HG03558 (cell line): ENCODE measurements at regions not wholly inside any gene's neighbourhood (a gene's known extent, or its start where the extent isn't known, plus 50 kb on each side); places are given as distances from the start of the nearest gene placed in this dataset.
"Not testable (repeated sequence)": the region's sequence is repeated elsewhere in the genome, so short reads cannot be mapped to it uniquely, and the experiment has no call there.

Source experiments
- ATAC-seq: cut with Tn5 transposase; IDR thresholded peaks from one replicate; pipeline ENCODE4 v1.9.1; 2021; ENCODE audit warnings: moderate number of reproducible peaks; ENCODE audit not compliant: unreplicated experiment; ENCODE audit errors: extremely low read depth

- ATAC-seq, result no peak
These were observed 460.1 kb downstream of the MED13L start for GRCh38 chr12:115817389-115817788.

GRCh38 chr12:115815924-115816323, 461.6 kb downstream of the MED13L start:
- ATAC-seq, result no peak

DNA sequence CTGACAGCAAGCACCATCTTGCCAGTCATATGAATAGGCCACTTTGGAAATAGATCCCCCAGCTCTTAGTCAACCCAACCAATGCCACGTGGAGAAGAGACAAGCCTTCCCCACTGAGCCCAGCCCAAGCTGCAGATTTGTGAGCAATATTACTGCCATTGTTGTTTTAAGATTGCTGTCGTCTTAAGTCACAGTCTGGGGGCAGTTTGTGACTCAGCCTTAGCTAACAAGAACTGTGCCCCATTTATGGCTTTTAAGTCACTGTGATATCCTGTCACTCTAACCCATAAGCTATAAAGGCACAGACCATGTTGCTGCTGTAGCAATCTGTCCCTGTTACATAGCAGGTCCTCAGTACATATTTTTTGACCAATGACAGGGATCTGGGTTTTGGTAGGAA, 464.2 kb downstream of the MED13L start:
- ATAC-seq, result no peak

DNA sequence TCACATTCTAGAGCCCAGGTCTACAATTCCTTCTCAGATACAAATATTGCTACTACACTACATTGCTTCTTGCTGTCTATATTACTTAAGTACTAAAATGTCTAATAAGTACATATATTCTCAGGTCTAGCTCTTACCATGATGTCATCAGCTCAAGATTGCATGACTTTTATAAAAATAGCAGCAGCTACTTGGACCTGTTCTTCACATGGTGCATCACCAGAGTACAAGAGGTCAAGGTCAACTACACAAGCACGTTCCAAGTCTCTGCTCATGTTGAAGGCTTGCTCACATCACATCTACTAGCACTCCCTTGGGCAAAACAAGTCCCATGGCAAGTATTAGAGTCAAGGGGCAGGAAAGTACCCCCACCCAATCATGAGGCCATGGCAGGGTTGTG, 465.6 kb downstream of the MED13L start:
- ATAC-seq, result no peak

- ATAC-seq, result no peak
These were observed 466.4 kb downstream of the MED13L start for GRCh38 chr12:115811045-115811444.

GRCh38 chr12:115810122-115810901, 467.2 kb downstream of the MED13L start:
- ATAC-seq, result no peak

- no peak for ATAC-seq
These were observed 471.5 kb downstream of the MED13L start for GRCh38 chr12:115806000-115806399.

DNA sequence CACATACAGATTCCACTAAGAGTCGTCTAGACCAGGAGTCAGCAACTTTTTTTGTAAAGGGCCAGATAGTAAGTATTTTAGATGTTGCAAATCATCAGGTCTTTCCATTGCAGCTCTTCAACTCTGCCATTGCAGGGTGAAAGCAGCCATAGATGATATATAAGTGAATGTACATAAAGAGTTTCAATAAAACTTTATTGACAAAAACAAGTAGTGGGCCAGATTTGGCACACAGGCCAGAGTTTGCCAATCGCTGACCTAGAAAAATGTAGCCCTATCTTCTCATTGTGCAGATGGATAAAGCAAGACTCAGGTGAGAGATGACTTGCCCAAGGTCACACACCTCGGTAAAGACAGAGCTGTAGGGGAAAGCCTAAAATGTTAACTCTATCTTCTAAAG, 474.7 kb downstream of the MED13L start:
- no peak for ATAC-seq

GRCh38 chr12:115801871-115802270, 475.6 kb downstream of the MED13L start:
- no peak for ATAC-seq

- ATAC-seq, result no peak
These were observed 477.9 kb downstream of the MED13L start for GRCh38 chr12:115799610-115800009.

GRCh38 chr12:115798309-115798917, 479.1 kb downstream of the MED13L start:
- no peak for ATAC-seq

DNA sequence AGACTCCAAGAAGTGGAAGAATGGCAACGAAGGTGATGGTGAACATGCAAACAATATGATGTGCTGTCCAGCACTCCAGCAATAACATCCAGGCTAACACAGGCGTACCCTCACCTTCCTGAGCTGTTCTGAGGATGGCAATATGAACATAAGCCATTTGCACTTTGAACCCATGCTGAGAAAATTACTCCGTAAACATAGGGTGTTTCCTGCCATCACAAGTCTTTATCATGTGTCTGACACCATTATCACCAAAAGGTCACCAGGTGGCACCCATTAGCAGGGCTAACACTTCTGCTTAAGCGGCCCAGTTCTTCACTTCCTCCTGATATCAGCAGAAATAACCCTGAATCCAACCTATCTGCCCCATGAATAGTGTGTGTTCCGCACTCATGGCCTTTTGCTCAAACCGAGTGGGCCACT, 482.8 kb downstream of the MED13L start:
- no peak for ATAC-seq

DNA sequence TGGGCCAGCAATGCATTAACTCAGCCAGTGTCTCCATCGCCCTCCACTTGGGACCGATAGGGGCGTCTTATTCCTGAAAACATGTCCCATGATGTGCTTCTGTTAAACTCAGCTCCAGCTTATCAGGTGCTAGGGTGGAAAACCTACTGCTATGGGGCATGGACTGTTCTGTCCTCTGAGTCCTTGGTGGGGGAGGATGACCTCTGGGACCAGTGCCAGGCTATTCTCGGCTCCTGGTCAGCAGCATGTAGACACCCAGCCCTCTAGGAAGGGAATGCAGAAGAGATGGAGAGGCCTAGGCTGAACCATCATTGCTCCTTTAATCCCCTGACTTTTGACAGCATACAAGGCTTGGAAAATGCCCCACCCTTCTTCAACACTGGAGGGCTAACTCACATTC, 486.2 kb downstream of the MED13L start:
- ATAC-seq, result no peak

DNA sequence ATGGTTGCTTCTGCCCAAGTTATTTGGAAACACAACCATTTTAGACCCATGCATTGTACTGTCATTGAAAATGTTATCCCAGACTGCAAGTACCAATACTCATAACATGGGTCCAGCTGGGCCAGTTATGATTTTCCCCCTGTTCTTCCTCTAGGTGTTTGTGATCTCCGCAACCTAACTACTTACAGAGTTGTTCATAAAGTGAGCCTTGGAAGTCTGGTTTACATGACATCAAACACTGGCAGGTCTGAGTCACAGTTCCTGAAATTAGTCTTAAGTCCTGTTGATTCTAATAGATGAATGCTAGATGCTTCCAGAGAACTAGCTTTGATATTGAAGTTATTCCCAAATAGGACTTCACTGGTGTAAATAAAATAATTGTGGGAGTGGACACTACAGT, 487.0 kb downstream of the MED13L start:
- no peak for ATAC-seq

DNA sequence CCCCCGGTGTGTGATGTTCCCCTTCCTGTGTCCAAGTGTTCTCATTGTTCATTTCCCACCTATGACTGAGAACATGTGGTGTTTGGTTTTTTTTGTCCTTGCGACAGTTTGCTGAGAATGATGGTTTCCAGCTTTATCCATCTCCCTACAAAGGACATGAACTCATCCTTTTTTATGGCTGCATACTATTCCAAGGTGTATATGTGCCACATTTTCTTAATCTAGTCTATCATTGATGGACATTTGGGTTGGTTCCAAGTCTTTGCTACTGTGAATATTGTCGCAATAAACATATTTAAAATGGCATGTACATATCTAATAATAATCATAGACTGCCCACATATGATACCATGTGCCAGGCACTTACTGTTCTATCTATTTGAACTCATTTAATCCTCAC, 491.0 kb downstream of the MED13L start:
- ATAC-seq, result not testable (repeated sequence)

- no peak for ATAC-seq
These were observed 491.9 kb downstream of the MED13L start for GRCh38 chr12:115785548-115785947.

DNA sequence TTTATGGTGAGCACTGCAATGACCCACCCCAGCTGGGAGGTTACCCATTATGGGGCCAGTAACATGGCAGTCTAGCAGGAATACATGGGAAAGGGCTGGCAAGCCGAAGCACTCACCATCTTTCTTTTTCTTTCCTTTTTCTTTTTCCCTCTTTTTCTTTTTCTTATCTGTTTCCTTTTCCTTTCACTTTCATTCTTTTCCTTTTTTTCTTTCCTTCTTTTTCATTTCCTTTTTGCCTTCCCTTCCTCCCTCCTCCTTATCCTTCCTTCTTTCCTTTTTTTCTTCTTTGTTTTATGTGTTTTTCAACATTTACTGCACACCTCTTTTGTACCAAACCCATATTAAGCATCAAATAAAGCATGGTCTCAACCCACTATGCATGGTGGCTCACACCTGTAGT, 501.1 kb downstream of the MED13L start:
- ATAC-seq, result no peak

GRCh38 chr12:115774148-115774895, 503.2 kb downstream of the MED13L start:
- no peak for ATAC-seq

DNA sequence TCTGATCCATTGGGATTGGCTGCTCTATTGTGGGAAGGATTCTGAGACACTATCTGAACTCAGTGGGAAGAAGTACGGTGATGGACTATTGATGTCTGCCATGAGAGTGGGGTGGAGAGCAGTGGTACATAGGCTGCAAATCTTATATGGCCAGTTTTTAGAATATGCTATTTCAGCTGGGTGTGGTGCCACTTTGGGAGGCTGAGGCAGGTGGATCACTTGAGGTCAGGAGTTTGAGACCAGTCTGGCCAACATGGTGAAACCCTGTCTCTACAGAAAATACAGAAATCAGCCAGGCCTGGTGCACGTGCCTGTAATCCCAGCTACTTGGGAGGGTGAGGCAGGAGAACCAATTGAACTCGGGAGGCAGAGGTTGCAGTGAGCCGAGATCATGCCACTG, 505.9 kb downstream of the MED13L start:
- no peak for ATAC-seq

DNA sequence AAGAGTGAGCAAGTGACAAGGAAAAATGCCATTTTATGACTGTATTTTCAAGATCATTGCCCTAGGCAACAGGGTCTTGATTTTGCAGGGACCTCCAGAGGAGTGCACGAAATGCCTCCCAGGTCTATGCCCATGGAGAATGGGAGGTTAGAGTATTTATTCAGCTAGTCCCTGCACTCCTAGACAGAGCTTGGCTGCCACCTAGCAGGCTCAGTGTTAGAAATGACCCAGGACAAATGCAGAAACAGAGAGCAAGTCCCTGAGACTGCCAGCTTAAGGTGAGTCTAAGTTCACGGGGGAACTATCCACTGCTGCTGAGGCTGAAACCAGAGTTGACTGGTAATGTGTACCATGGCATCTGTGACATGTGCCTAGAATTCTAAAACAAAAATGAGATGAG, 506.4 kb downstream of the MED13L start:
- ATAC-seq, result no peak

DNA sequence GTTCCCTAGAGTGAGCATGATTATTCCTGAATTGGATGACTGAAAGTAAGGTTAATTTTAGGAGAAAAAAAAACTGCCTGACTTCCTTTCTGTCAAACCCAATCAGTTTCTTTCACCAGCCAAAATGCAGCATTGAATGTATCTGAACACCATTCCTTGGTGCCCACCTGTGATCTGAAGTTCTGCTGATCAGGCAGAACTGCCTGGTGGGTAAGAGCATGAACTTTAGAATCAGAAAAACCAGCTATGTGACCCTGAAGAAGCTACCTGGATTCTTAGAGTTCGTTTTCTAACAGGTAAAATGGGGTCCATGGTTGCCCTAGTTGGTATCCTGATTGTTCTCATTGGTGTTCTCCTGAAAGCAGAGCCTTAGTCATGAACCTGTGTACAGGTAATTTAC, 506.9 kb downstream of the MED13L start:
- no peak for ATAC-seq
